HAP-1 (cell line): ENCODE measurements at regions not wholly inside any gene's neighbourhood (a gene's known extent, or its start where the extent isn't known, plus 50 kb on each side); places are given as distances from the start of the nearest gene placed in this dataset.
"Not testable (repeated sequence)": the region's sequence is repeated elsewhere in the genome, so short reads cannot be mapped to it uniquely, and the experiment has no call there.

Source experiments
- DNase-seq, 2 experiments: peaks; one replicate each; pipeline ENCODE4 v3.0.0-alpha.2; 2016 to 2020; ENCODE audit warnings: low spot score in 2 of 2
- H3K27me3 ChIP-seq: fragments of 250-450 bp; sonication (Bioruptor Pico); 2 replicates; pipeline ENCODE4 v1.5.1; 2020; ENCODE audit warnings: low read depth, mild to moderate bottlenecking, moderate library complexity
- H3K36me3 ChIP-seq: fragments of 250-450 bp; sonication (Bioruptor Pico); replicated peaks from 2 replicates; pipeline ENCODE4 v1.5.1; 2020; ENCODE audit warnings: mild to moderate bottlenecking
- H3K4me1 ChIP-seq: fragments of 250-450 bp; sonication (Bioruptor Pico); 2 replicates; pipeline ENCODE4 v1.5.1; 2020; ENCODE audit warnings: mild to moderate bottlenecking
- H3K4me3 ChIP-seq: fragments of 250-450 bp; sonication (Bioruptor Pico); 2 replicates; pipeline ENCODE4 v1.5.1; 2020; ENCODE audit warnings: mild to moderate bottlenecking, moderate library complexity
- H3K9me3 ChIP-seq: fragments of 250-450 bp; sonication (Bioruptor Pico); 2 replicates; pipeline ENCODE4 v1.5.1; 2020; ENCODE audit warnings: mild to moderate bottlenecking, moderate library complexity
- in situ Hi-C: fragments of 300-500 bp; cut with MboI; formaldehyde crosslinking; loops from 3 replicates; pipeline ENCODE4 v1.14.3; 2020; ENCODE audit warnings: low sequenced_read_pairs, inconsistent platforms, mixed read lengths

GRCh38 chr2:193463011-193463410, 1268.3 kb upstream of the TMEFF2 start:
- in situ Hi-C loops, result no loop called here
- H3K9me3 ChIP-seq, result no peaks in the 10 kb centered on the region
- DNase-seq, result no peak
- no peak overlapping the region for H3K4me3 ChIP-seq
- no peaks in the 10 kb centered on the region for H3K27me3 ChIP-seq
- no peaks in the 10 kb centered on the region for H3K4me1 ChIP-seq
- no peaks in the 10 kb centered on the region for H3K36me3 ChIP-seq

GRCh38 chr2:193462411-193462810, 1267.7 kb upstream of the TMEFF2 start:
- H3K36me3 ChIP-seq, result no peaks in the 10 kb centered on the region
- H3K27me3 ChIP-seq, result no peaks in the 10 kb centered on the region
- DNase-seq, result no peak
- in situ Hi-C loops, result no loop called here
- no peaks in the 10 kb centered on the region for H3K9me3 ChIP-seq
- H3K4me3 ChIP-seq, result no peak overlapping the region
- H3K4me1 ChIP-seq, result no peaks in the 10 kb centered on the region

- in situ Hi-C loops, result no loop called here
- Histone ChIP-seq H3K4me3 (no peak overlapping the region), H3K9me3 (no peaks in the 10 kb centered on the region), H3K4me1 (no peaks in the 10 kb centered on the region), H3K36me3 (no peaks in the 10 kb centered on the region), H3K27me3 (no peaks in the 10 kb centered on the region)
- DNase-seq, result no peak
Observed at GRCh38 chr2:193461431-193461934, 1266.8 kb upstream of the TMEFF2 start.

GRCh38 chr2:193446967-193447366, 1252.2 kb upstream of the TMEFF2 start:
- H3K36me3 ChIP-seq, result no peaks in the 10 kb centered on the region
- no peak overlapping the region for H3K4me3 ChIP-seq
- H3K4me1 ChIP-seq, result no peaks in the 10 kb centered on the region
- no peaks in the 10 kb centered on the region for H3K27me3 ChIP-seq
- DNase-seq, result no peak
- no peaks in the 10 kb centered on the region for H3K9me3 ChIP-seq
- in situ Hi-C loops, result no loop called here

- no peak overlapping the region for H3K4me3 ChIP-seq
- no peaks in the 10 kb centered on the region for H3K4me1 ChIP-seq
- no peaks in the 10 kb centered on the region for H3K36me3 ChIP-seq
- no peaks in the 10 kb centered on the region for H3K27me3 ChIP-seq
- in situ Hi-C loops, result no loop called here
- DNase-seq, result no peak
- no peaks in the 10 kb centered on the region for H3K9me3 ChIP-seq
Observed at GRCh38 chr2:193442293-193442692, 1247.6 kb upstream of the TMEFF2 start.

- Histone ChIP-seq H3K4me1 (no peaks in the 10 kb centered on the region), H3K9me3 (no peaks in the 10 kb centered on the region), H3K4me3 (no peak overlapping the region), H3K27me3 (no peaks in the 10 kb centered on the region), H3K36me3 (no peaks in the 10 kb centered on the region)
- in situ Hi-C loops, result no loop called here
- no peak for DNase-seq
Observed at GRCh38 chr2:193428336-193428818, 1233.6 kb upstream of the TMEFF2 start.

- H3K9me3 ChIP-seq, DNase-seq, H3K4me1 ChIP-seq, in situ Hi-C loops, H3K27me3 ChIP-seq, H3K4me3 ChIP-seq, H3K36me3 ChIP-seq: not testable (repeated sequence)
Observed at GRCh38 chr2:193412368-193412767, 1217.6 kb upstream of the TMEFF2 start.

- H3K9me3 ChIP-seq, result no peaks in the 10 kb centered on the region
- in situ Hi-C loops, result no loop called here
- DNase-seq, result no peak
- H3K36me3 ChIP-seq, result no peaks in the 10 kb centered on the region
- H3K4me1 ChIP-seq, result no peaks in the 10 kb centered on the region
- no peak overlapping the region for H3K4me3 ChIP-seq
- H3K27me3 ChIP-seq, result no peaks in the 10 kb centered on the region
Observed at GRCh38 chr2:193409951-193410350, 1215.2 kb upstream of the TMEFF2 start.

GRCh38 chr2:193382583-193382982, 1187.8 kb upstream of the TMEFF2 start:
- in situ Hi-C loops, result no loop called here
- H3K36me3 ChIP-seq, result no peaks in the 10 kb centered on the region
- H3K27me3 ChIP-seq, result no peaks in the 10 kb centered on the region
- no peak for DNase-seq
- no peaks in the 10 kb centered on the region for H3K9me3 ChIP-seq
- no peak overlapping the region for H3K4me3 ChIP-seq
- no peaks in the 10 kb centered on the region for H3K4me1 ChIP-seq

- in situ Hi-C loops, result no loop called here
- Histone ChIP-seq H3K4me1 (no peaks in the 10 kb centered on the region), H3K27me3 (no peaks in the 10 kb centered on the region), H3K9me3 (no peaks in the 10 kb centered on the region), H3K4me3 (no peak overlapping the region), H3K36me3 (no peaks in the 10 kb centered on the region)
- DNase-seq, result no peak
Observed at GRCh38 chr2:193377789-193378188, 1183.1 kb upstream of the TMEFF2 start.

GRCh38 chr2:193373120-193373519, 1178.4 kb upstream of the TMEFF2 start:
- H3K4me3 ChIP-seq, result no peak overlapping the region
- no peaks in the 10 kb centered on the region for H3K36me3 ChIP-seq
- DNase-seq, result no peak
- in situ Hi-C loops, result no loop called here
- H3K4me1 ChIP-seq, result no peaks in the 10 kb centered on the region
- H3K9me3 ChIP-seq, result no peaks in the 10 kb centered on the region
- no peaks in the 10 kb centered on the region for H3K27me3 ChIP-seq

- Histone ChIP-seq H3K4me1 (no peaks in the 10 kb centered on the region), H3K9me3 (no peaks in the 10 kb centered on the region), H3K4me3 (no peak overlapping the region), H3K27me3 (no peaks in the 10 kb centered on the region), H3K36me3 (no peaks in the 10 kb centered on the region)
- DNase-seq, result no peak
- in situ Hi-C loops, result no loop called here
Observed at GRCh38 chr2:193371200-193371599, 1176.5 kb upstream of the TMEFF2 start.

- H3K9me3 ChIP-seq, result no peaks in the 10 kb centered on the region
- DNase-seq, result no peak
- H3K36me3 ChIP-seq, result no peaks in the 10 kb centered on the region
- H3K27me3 ChIP-seq, result no peaks in the 10 kb centered on the region
- H3K4me3 ChIP-seq, result no peak overlapping the region
- in situ Hi-C loops, result no loop called here
- no peaks in the 10 kb centered on the region for H3K4me1 ChIP-seq
Observed at GRCh38 chr2:193368615-193369014, 1173.9 kb upstream of the TMEFF2 start.

GRCh38 chr2:193357508-193357907, 1162.8 kb upstream of the TMEFF2 start:
- no peak for DNase-seq
- no peak overlapping the region for H3K4me3 ChIP-seq
- in situ Hi-C loops, result no loop called here
- H3K4me1 ChIP-seq, result no peaks in the 10 kb centered on the region
- no peaks in the 10 kb centered on the region for H3K27me3 ChIP-seq
- no peaks in the 10 kb centered on the region for H3K36me3 ChIP-seq
- H3K9me3 ChIP-seq, result no peaks in the 10 kb centered on the region

- in situ Hi-C loops, H3K4me3 ChIP-seq, DNase-seq, H3K9me3 ChIP-seq, H3K36me3 ChIP-seq, H3K27me3 ChIP-seq, H3K4me1 ChIP-seq: not testable (repeated sequence)
Observed at GRCh38 chr2:193352665-193353242, 1158.0 kb upstream of the TMEFF2 start.
